ENCODE measurements at regions not wholly inside any gene's neighbourhood (a gene's known extent, or its start where the extent isn't known, plus 50 kb on each side); places are given as distances from the start of the nearest gene placed in this dataset.

- Histone ChIP-seq H3K27me3 (no peaks in the 10 kb centered on the region), H3K4me1 (peaks cover 0 to 40% of the 10 kb centered on the region in 2 donors), H3K27ac (no peak overlapping the region), H3K36me3 (no peaks in the 10 kb centered on the region), H3K4me3 (no peak overlapping the region), H3K9me3 (no peaks in the 10 kb centered on the region)
- no peak for TF ChIP-seq CTCF (IDR thresholded peaks at IDR 0.05)
- intact Hi-C loops (cut with DNase I): no loop called here
- DNase-seq (no peak), ATAC-seq (no peak)
Measured at GRCh38 chr10:3893901-3894563, 109.0 kb upstream of the KLF6 start.

GRCh38 chr10:3892440-3893425, 107.7 kb upstream of the KLF6 start:
- Histone ChIP-seq H3K4me1 (peaks cover 5 to 44% of the 10 kb centered on the region in 2 donors), H3K36me3 (no peaks in the 10 kb centered on the region), H3K27me3 (no peaks in the 10 kb centered on the region), H3K27ac (no peak overlapping the region), H3K4me3 (no peak overlapping the region), H3K9me3 (no peaks in the 10 kb centered on the region)
- no peak for TF ChIP-seq CTCF (IDR thresholded peaks at IDR 0.05)
- ATAC-seq (no peak), DNase-seq (no peak)
- intact Hi-C loops (cut with DNase I): no loop called here

GRCh38 chr10:3891396-3891795, 106.4 kb upstream of the KLF6 start:
- intact Hi-C loops (cut with DNase I): no loop called here
- no peak for TF ChIP-seq CTCF (IDR thresholded peaks at IDR 0.05)

GRCh38 chr10:3890602-3891352, 105.8 kb upstream of the KLF6 start:
- no peak for TF ChIP-seq CTCF (IDR thresholded peaks at IDR 0.05)
- ATAC-seq (no peak), DNase-seq (no peak)
- H3K27me3 ChIP-seq: no peaks in the 10 kb centered on the region
- H3K27ac ChIP-seq: no peak overlapping the region
- no peaks in the 10 kb centered on the region for H3K36me3 ChIP-seq
- H3K4me3 ChIP-seq: no peak overlapping the region
- intact Hi-C loops (cut with DNase I): no loop called here
- no peaks in the 10 kb centered on the region for H3K9me3 ChIP-seq
- H3K4me1 ChIP-seq: peaks cover 11 to 44% of the 10 kb centered on the region in 2 donors

More at GRCh38 chr10:3891396-3891795, 106.4 kb upstream of the KLF6 start:
- H3K27me3 ChIP-seq: no peaks in the 10 kb centered on the region
- no peak for ATAC-seq
- DNase-seq: no peak
- peaks cover 9 to 47% of the 10 kb centered on the region in 2 donors for H3K4me1 ChIP-seq
- H3K9me3 ChIP-seq: no peaks in the 10 kb centered on the region
- H3K27ac ChIP-seq: no peak overlapping the region
- H3K4me3 ChIP-seq: no peak overlapping the region
- H3K36me3 ChIP-seq: no peaks in the 10 kb centered on the region

Measured in left lung (tissue), 4 donors.